ENCODE measurements at regions not wholly inside any gene's neighbourhood (a gene's known extent, or its start where the extent isn't known, plus 50 kb on each side); places are given as distances from the start of the nearest gene placed in this dataset.

GRCh38 chr12:16685107-16685506 is 79.1 kb upstream of the LMO3 start:
- no peaks in the 10 kb centered on the region for H3K27me3 ChIP-seq (ENCODE audit: control insufficient read depth, insufficient read depth)
- intact Hi-C loops (cut with DNase I): no loop called here
- H3K4me3 ChIP-seq (ENCODE audit: low read length): no peak overlapping the region
- no peaks in the 10 kb centered on the region for H3K4me1 ChIP-seq (ENCODE audit: control insufficient read depth, insufficient read depth, low read length)
- no peaks in the 10 kb centered on the region for H3K9me3 ChIP-seq (ENCODE audit: control insufficient read depth, low read length)
- ATAC-seq (no peak), DNase-seq (no peak)
- no peak overlapping the region for H3K27ac ChIP-seq (ENCODE audit: low read length)
- WGBS: 68% methylated on average over 4 of the region's 4 CpGs

- intact Hi-C loops (cut with DNase I): no loop called here
- Histone ChIP-seq H3K4me1 (ENCODE audit: control insufficient read depth, insufficient read depth, low read length) (no peaks in the 10 kb centered on the region), H3K4me3 (ENCODE audit: low read length) (no peak overlapping the region), H3K27ac (ENCODE audit: low read length) (no peak overlapping the region), H3K27me3 (ENCODE audit: control insufficient read depth, insufficient read depth) (no peaks in the 10 kb centered on the region), H3K9me3 (ENCODE audit: control insufficient read depth, low read length) (no peaks in the 10 kb centered on the region)
- DNase-seq (no peak), ATAC-seq (no peak)
Observed at GRCh38 chr12:16681196-16681595, 75.2 kb upstream of the LMO3 start.

- no peak overlapping the region for H3K27ac ChIP-seq (ENCODE audit: low read length)
- no peaks in the 10 kb centered on the region for H3K4me1 ChIP-seq (ENCODE audit: control insufficient read depth, insufficient read depth, low read length)
Observed at GRCh38 chr12:16675438-16675837, 69.5 kb upstream of the LMO3 start.

GRCh38 chr12:16674885-16675284 is 68.9 kb upstream of the LMO3 start:
- intact Hi-C loops (cut with DNase I): no loop called here
- ATAC-seq (no peak), DNase-seq (no peak)
- Histone ChIP-seq H3K4me3 (ENCODE audit: low read length) (no peak overlapping the region), H3K4me1 (ENCODE audit: control insufficient read depth, insufficient read depth, low read length) (no peaks in the 10 kb centered on the region), H3K27me3 (ENCODE audit: control insufficient read depth, insufficient read depth) (no peaks in the 10 kb centered on the region), H3K27ac (ENCODE audit: low read length) (no peak overlapping the region), H3K9me3 (ENCODE audit: control insufficient read depth, low read length) (no peaks in the 10 kb centered on the region)
- WGBS: 61% methylated on average over 2 of the region's 2 CpGs

More at GRCh38 chr12:16675438-16675837, 69.5 kb upstream of the LMO3 start:
- H3K9me3 ChIP-seq (ENCODE audit: control insufficient read depth, low read length): no peaks in the 10 kb centered on the region
- intact Hi-C loops (cut with DNase I): no loop called here
- ATAC-seq: no peak
- H3K4me3 ChIP-seq (ENCODE audit: low read length): no peak overlapping the region
- no peaks in the 10 kb centered on the region for H3K27me3 ChIP-seq (ENCODE audit: control insufficient read depth, insufficient read depth)
- 46% methylated on average over 3 of the region's 3 CpGs for WGBS
- DNase-seq: no peak

- no peak for DNase-seq
- H3K27me3 ChIP-seq (ENCODE audit: control insufficient read depth, insufficient read depth): no peaks in the 10 kb centered on the region
- H3K4me3 ChIP-seq (ENCODE audit: low read length): no peak overlapping the region
- H3K4me1 ChIP-seq (ENCODE audit: control insufficient read depth, insufficient read depth, low read length): no peaks in the 10 kb centered on the region
- intact Hi-C loops (cut with DNase I): no loop called here
- no peaks in the 10 kb centered on the region for H3K9me3 ChIP-seq (ENCODE audit: control insufficient read depth, low read length)
- no peak for ATAC-seq
- H3K27ac ChIP-seq (ENCODE audit: low read length): no peak overlapping the region
- 87% methylated on average over 2 of the region's 2 CpGs for WGBS
Observed at GRCh38 chr12:16670456-16671050, 64.6 kb upstream of the LMO3 start.

- no peaks in the 10 kb centered on the region for H3K9me3 ChIP-seq (ENCODE audit: control insufficient read depth, low read length)
- H3K4me1 ChIP-seq (ENCODE audit: control insufficient read depth, insufficient read depth, low read length): no peaks in the 10 kb centered on the region
- 59% methylated on average over 1 of the region's 1 CpG for WGBS
- ATAC-seq (no peak), DNase-seq (no peak)
- no peak overlapping the region for H3K27ac ChIP-seq (ENCODE audit: low read length)
- no peak overlapping the region for H3K4me3 ChIP-seq (ENCODE audit: low read length)
- no peaks in the 10 kb centered on the region for H3K27me3 ChIP-seq (ENCODE audit: control insufficient read depth, insufficient read depth)
- intact Hi-C loops (cut with DNase I): no loop called here
Observed at GRCh38 chr12:16669756-16670155, 63.8 kb upstream of the LMO3 start.

- no peak overlapping the region for H3K4me3 ChIP-seq (ENCODE audit: low read length)
- ATAC-seq (no peak), DNase-seq (no peak)
- intact Hi-C loops (cut with DNase I): no loop called here
- H3K27me3 ChIP-seq (ENCODE audit: control insufficient read depth, insufficient read depth): no peaks in the 10 kb centered on the region
- no peaks in the 10 kb centered on the region for H3K9me3 ChIP-seq (ENCODE audit: control insufficient read depth, low read length)
- 53% methylated on average over 2 of the region's 2 CpGs for WGBS
- no peak overlapping the region for H3K27ac ChIP-seq (ENCODE audit: low read length)
- H3K4me1 ChIP-seq (ENCODE audit: control insufficient read depth, insufficient read depth, low read length): no peaks in the 10 kb centered on the region
Observed at GRCh38 chr12:16668198-16668597, 62.2 kb upstream of the LMO3 start.

GRCh38 chr12:16658699-16659098 is 52.7 kb upstream of the LMO3 start:
- Histone ChIP-seq H3K27me3 (ENCODE audit: control insufficient read depth, insufficient read depth) (no peaks in the 10 kb centered on the region), H3K4me1 (ENCODE audit: control insufficient read depth, insufficient read depth, low read length) (no peaks in the 10 kb centered on the region), H3K27ac (ENCODE audit: low read length) (no peak overlapping the region), H3K4me3 (ENCODE audit: low read length) (no peak overlapping the region), H3K9me3 (ENCODE audit: control insufficient read depth, low read length) (no peaks in the 10 kb centered on the region)
- intact Hi-C loops (cut with DNase I): no loop called here
- 68% methylated on average over 1 of the region's 1 CpG for WGBS
- ATAC-seq (no peak), DNase-seq (no peak)

Small RNAs in the stretch of these regions (microRNA-seq; reads per million reads assigned to microRNA genes)
- gene MIR3974: 0 reads per million in 2 donors

Measured in right cardiac atrium (tissue), 5 donors.